Thymus (tissue), 11 donors: ENCODE measurements at regions not wholly inside any gene's neighbourhood (a gene's known extent, or its start where the extent isn't known, plus 50 kb on each side); places are given as distances from the start of the nearest gene placed in this dataset.

Source experiments
- DNase-seq, 9 donors: peaks; one replicate each; pipeline ENCODE4 v3.0.0-alpha.2; 2013; ENCODE audit warnings: low spot score in 9 of 9, low read depth in 6 of 9, missing footprints in 1 of 9
- H3K27ac ChIP-seq, 2 donors: one replicate each; pipeline ENCODE4 v1.5.1; 2013; ENCODE audit warnings: control low read depth in 1 of 2, low read depth in 1 of 2, low read length in 1 of 2, mild to moderate bottlenecking in 1 of 2, moderate library complexity in 1 of 2
- H3K27me3 ChIP-seq, 2 donors: one replicate each; pipeline ENCODE4 v1.5.1; 2013; ENCODE audit warnings: low read length in 1 of 2; ENCODE audit not compliant: control insufficient read depth in 2 of 2, insufficient read depth in 1 of 2
- H3K36me3 ChIP-seq, 2 donors: one replicate each; pipeline ENCODE4 v1.5.1; 2013; ENCODE audit warnings: low read length in 1 of 2, mild to moderate bottlenecking in 1 of 2, moderate library complexity in 1 of 2; ENCODE audit not compliant: control insufficient read depth in 2 of 2, insufficient read depth in 2 of 2
- H3K4me1 ChIP-seq, 2 donors: one replicate each; pipeline ENCODE4 v1.5.1; 2013; ENCODE audit warnings: low read length in 2 of 2; ENCODE audit not compliant: control insufficient read depth in 2 of 2, insufficient read depth in 2 of 2
- H3K4me3 ChIP-seq, 2 donors: one replicate each; pipeline ENCODE4 v1.5.1; 2013; ENCODE audit warnings: low read length in 2 of 2, control low read depth in 1 of 2, mild to moderate bottlenecking in 1 of 2
- H3K9me3 ChIP-seq, 2 donors: one replicate each; pipeline ENCODE4 v1.5.1; 2013; ENCODE audit warnings: low read length in 1 of 2, mild to moderate bottlenecking in 1 of 2; ENCODE audit not compliant: control insufficient read depth in 2 of 2, insufficient read depth in 1 of 2
- WGBS: extraction: QIAGEN DNeasy Blood & Tissue Kit; methylation state at CpG from one replicate; pipeline ENCODE4 v1.1.7; 2013; 5-methylcytosine and 5-hydroxymethylcytosine counted together
- donor health status: healthy.

- no peaks in the 10 kb centered on the region for H3K9me3 ChIP-seq
- no peak overlapping the region for H3K4me3 ChIP-seq
- DNase-seq, result no peak
- H3K27me3 ChIP-seq, result no peaks in the 10 kb centered on the region
- H3K4me1 ChIP-seq, result no peaks in the 10 kb centered on the region
- WGBS, result 90% methylated on average over 2 of the region's 2 CpGs
- no peaks in the 10 kb centered on the region for H3K36me3 ChIP-seq
- H3K27ac ChIP-seq, result no peak overlapping the region
These were observed 325.7 kb upstream of the WWC1 start for GRCh38 chr5:167965710-167966109.

DNA sequence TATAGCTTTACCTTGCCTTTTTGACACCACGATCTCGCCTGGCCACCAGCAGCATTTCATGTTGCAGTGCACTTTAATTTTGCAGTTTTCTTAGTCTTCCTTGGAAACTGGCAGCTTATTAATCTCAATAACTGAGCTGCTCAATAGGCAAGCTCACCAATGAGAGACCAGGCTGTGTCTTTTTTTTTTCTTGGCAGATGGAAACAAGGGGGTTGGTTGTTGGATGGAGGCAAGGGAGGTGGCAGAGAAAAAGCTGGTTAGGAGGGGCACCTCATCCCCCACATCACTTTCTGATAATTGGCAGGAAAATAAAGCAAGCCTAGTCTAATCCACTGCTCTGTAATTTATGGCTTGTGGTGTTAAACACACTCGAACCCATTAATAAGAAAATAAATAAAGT lies 324.5 kb upstream of the WWC1 start:
- Histone ChIP-seq H3K27ac (no peak overlapping the region), H3K9me3 (no peaks in the 10 kb centered on the region), H3K4me3 (no peak overlapping the region), H3K4me1 (no peaks in the 10 kb centered on the region), H3K36me3 (no peaks in the 10 kb centered on the region), H3K27me3 (no peaks in the 10 kb centered on the region)
- no peak for DNase-seq
- WGBS, result 77% methylated on average over 3 of the region's 3 CpGs

GRCh38 chr5:167967494-167968177 lies 323.8 kb upstream of the WWC1 start:
- no peaks in the 10 kb centered on the region for H3K27me3 ChIP-seq
- H3K9me3 ChIP-seq, result no peaks in the 10 kb centered on the region
- H3K27ac ChIP-seq, result no peak overlapping the region
- DNase-seq, result no peak
- 37% methylated on average over 7 of the region's 7 CpGs for WGBS
- H3K36me3 ChIP-seq, result no peaks in the 10 kb centered on the region
- H3K4me1 ChIP-seq, result no peaks in the 10 kb centered on the region
- H3K4me3 ChIP-seq, result no peak overlapping the region

GRCh38 chr5:167968837-167969236 lies 322.6 kb upstream of the WWC1 start:
- Histone ChIP-seq H3K27me3 (no peaks in the 10 kb centered on the region), H3K4me1 (no peaks in the 10 kb centered on the region), H3K27ac (no peak overlapping the region), H3K9me3 (no peaks in the 10 kb centered on the region), H3K36me3 (no peaks in the 10 kb centered on the region), H3K4me3 (no peak overlapping the region)
- 92% methylated on average over 4 of the region's 4 CpGs for WGBS
- no peak for DNase-seq

- DNase-seq, result no peak
- no peak overlapping the region for H3K4me3 ChIP-seq
- H3K27ac ChIP-seq, result no peak overlapping the region
- H3K27me3 ChIP-seq, result no peaks in the 10 kb centered on the region
- H3K9me3 ChIP-seq, result no peaks in the 10 kb centered on the region
- no peaks in the 10 kb centered on the region for H3K4me1 ChIP-seq
- WGBS, result 68% methylated on average over 4 of the region's 4 CpGs
- H3K36me3 ChIP-seq, result no peaks in the 10 kb centered on the region
These were observed 321.4 kb upstream of the WWC1 start for GRCh38 chr5:167969998-167970397.

GRCh38 chr5:167971706-167972105 lies 319.7 kb upstream of the WWC1 start:
- no peak overlapping the region for H3K4me3 ChIP-seq
- no peaks in the 10 kb centered on the region for H3K9me3 ChIP-seq
- WGBS, result 99% methylated on average over 3 of the region's 3 CpGs
- no peaks in the 10 kb centered on the region for H3K4me1 ChIP-seq
- no peaks in the 10 kb centered on the region for H3K36me3 ChIP-seq
- no peak for DNase-seq
- H3K27ac ChIP-seq, result no peak overlapping the region
- no peaks in the 10 kb centered on the region for H3K27me3 ChIP-seq

DNA sequence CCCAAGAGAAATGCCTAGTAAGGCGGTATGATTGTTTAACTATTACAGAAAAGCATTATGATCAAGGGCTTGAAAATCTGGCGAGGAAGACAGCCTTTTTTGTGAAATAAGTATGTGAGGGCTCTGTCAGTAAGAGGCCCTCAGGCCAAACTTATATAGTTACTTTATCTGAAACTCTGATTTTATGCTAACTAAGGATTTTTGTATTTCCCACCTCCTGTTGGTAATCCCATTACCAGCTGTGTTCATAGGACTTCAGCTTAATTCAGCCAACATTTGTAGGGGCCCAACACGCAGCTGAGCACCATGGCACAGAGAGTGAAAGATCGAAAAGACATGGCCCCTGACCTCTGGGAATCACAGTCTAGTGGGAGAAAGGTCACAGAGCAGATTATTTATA lies 318.3 kb upstream of the WWC1 start:
- 93% methylated on average over 4 of the region's 4 CpGs for WGBS
- no peaks in the 10 kb centered on the region for H3K4me1 ChIP-seq
- DNase-seq, result no peak
- H3K4me3 ChIP-seq, result no peak overlapping the region
- H3K27me3 ChIP-seq, result no peaks in the 10 kb centered on the region
- no peaks in the 10 kb centered on the region for H3K9me3 ChIP-seq
- no peaks in the 10 kb centered on the region for H3K36me3 ChIP-seq
- H3K27ac ChIP-seq, result no peak overlapping the region

- no peaks in the 10 kb centered on the region for H3K9me3 ChIP-seq
- no peak for DNase-seq
- no peaks in the 10 kb centered on the region for H3K36me3 ChIP-seq
- no peak overlapping the region for H3K4me3 ChIP-seq
- no peaks in the 10 kb centered on the region for H3K27me3 ChIP-seq
- H3K4me1 ChIP-seq, result no peaks in the 10 kb centered on the region
- 95% methylated on average over 1 of the region's 1 CpG for WGBS
- no peak overlapping the region for H3K27ac ChIP-seq
These were observed 306.5 kb upstream of the WWC1 start for GRCh38 chr5:167984951-167985350.

GRCh38 chr5:167985373-167985772 lies 306.1 kb upstream of the WWC1 start:
- Histone ChIP-seq H3K27me3 (no peaks in the 10 kb centered on the region), H3K4me1 (no peaks in the 10 kb centered on the region), H3K27ac (peak overlapping the region in 1 of 2 donors; percentile 17), H3K9me3 (no peaks in the 10 kb centered on the region), H3K4me3 (no peak overlapping the region), H3K36me3 (no peaks in the 10 kb centered on the region)
- WGBS, result 77% methylated on average over 8 of the region's 8 CpGs
- DNase-seq, result no peak
